GM23338 (cell line): ENCODE measurements at regions not wholly inside any gene's neighbourhood (a gene's known extent, or its start where the extent isn't known, plus 50 kb on each side); places are given as distances from the start of the nearest gene placed in this dataset.

Experiments
- ATAC-seq: fragments of 200-7000 bp; cut with Tn5 transposase; 3 replicates; pipeline ENCODE4 v1.9.1; 2020
- DNase-seq: peaks from one replicate; pipeline ENCODE4 v3.0.0-alpha.2; 2015; ENCODE audit warnings: low spot score
- H2AFZ ChIP-seq: fragments of 200-600 bp; sonication (generic); 2 replicates; pipeline ENCODE4 v1.8.0; 2016; ENCODE audit warnings: antibody characterized with exemption, mild to moderate bottlenecking, moderate library complexity
- H3F3A ChIP-seq: fragments of 200-600 bp; sonication (generic); replicated peaks from 2 replicates; pipeline ENCODE4 v1.8.0; 2017; ENCODE audit warnings: antibody characterized with exemption, mixed run types, low read depth
- H3K27ac ChIP-seq: fragments of 200-600 bp; sonication (generic); 2 replicates; pipeline ENCODE4 v1.6.1; 2016; ENCODE audit warnings: low read depth
- H3K27me3 ChIP-seq: fragments of 200-600 bp; sonication (generic); 2 replicates; pipeline ENCODE4 v1.8.0; 2016; ENCODE audit warnings: mild to moderate bottlenecking, mixed run types, moderate library complexity; ENCODE audit not compliant: insufficient read depth
- H3K36me3 ChIP-seq: fragments of 200-600 bp; sonication (generic); 2 replicates; pipeline ENCODE4 v1.8.0; 2016; ENCODE audit warnings: mild to moderate bottlenecking; ENCODE audit not compliant: insufficient read depth
- H3K4me1 ChIP-seq: fragments of 200-600 bp; sonication (generic); 2 replicates; pipeline ENCODE4 v1.8.0; 2016; ENCODE audit warnings: mild to moderate bottlenecking, moderate library complexity; ENCODE audit not compliant: insufficient read depth
- H3K4me2 ChIP-seq: fragments of 200-600 bp; sonication (generic); 2 replicates; pipeline ENCODE4 v1.7.1; 2017; ENCODE audit warnings: mixed run types
- H3K4me3 ChIP-seq: fragments of 200-600 bp; sonication (generic); 2 replicates; pipeline ENCODE4 v1.6.1; 2016; ENCODE audit warnings: mixed run types
- H3K79me2 ChIP-seq: fragments of 200-600 bp; sonication (generic); replicated peaks from 2 replicates; pipeline ENCODE4 v1.8.0; 2017; ENCODE audit warnings: mild to moderate bottlenecking; ENCODE audit not compliant: insufficient read depth
- H3K9me2 ChIP-seq: fragments of 200-600 bp; sonication (generic); 2 replicates; pipeline ENCODE4 v1.8.0; 2017; ENCODE audit not compliant: insufficient read depth
- H4K20me1 ChIP-seq: fragments of 200-600 bp; sonication (generic); replicated peaks from 2 replicates; pipeline ENCODE4 v1.8.0; 2017; ENCODE audit warnings: mild to moderate bottlenecking; ENCODE audit not compliant: insufficient read depth
- H3K27ac Mint-ChIP-seq: 2 replicates; pipeline ENCODE4 v1.8.0; 2020; ENCODE audit warnings: inconsistent platforms, mild to moderate bottlenecking, moderate library complexity, mixed read lengths
- H3K27me3 Mint-ChIP-seq: 3 replicates; pipeline ENCODE4 v1.8.0; 2022; ENCODE audit warnings: low read depth, mild to moderate bottlenecking, moderate library complexity, mixed read lengths, inconsistent platforms; ENCODE audit not compliant: insufficient read depth, poor library complexity
- H3K36me3 Mint-ChIP-seq: 3 replicates; pipeline ENCODE4 v1.8.0; 2021; ENCODE audit warnings: low read depth, mild to moderate bottlenecking, inconsistent platforms, moderate library complexity, mixed read lengths
- H3K4me1 Mint-ChIP-seq: 3 replicates; pipeline ENCODE4 v1.8.0; 2020; ENCODE audit warnings: mild to moderate bottlenecking, inconsistent platforms, mixed read lengths
- H3K4me3 Mint-ChIP-seq: 3 replicates; pipeline ENCODE4 v1.8.0; 2021; ENCODE audit warnings: moderate library complexity, mild to moderate bottlenecking, inconsistent platforms, mixed read lengths
- H3K9me3 Mint-ChIP-seq: 3 replicates; pipeline ENCODE4 v1.8.0; 2020; ENCODE audit warnings: moderate library complexity, mild to moderate bottlenecking, inconsistent platforms, mixed read lengths
- CREB1 ChIP-seq: fragments of 250-450 bp; sonication (Bioruptor Pico); IDR thresholded peaks from 2 replicates; pipeline ENCODE4 v1.5.0; 2020; ENCODE audit warnings: low read depth, mild to moderate bottlenecking, moderate library complexity
- ETS1 ChIP-seq: IDR thresholded peaks from 2 replicates; pipeline ENCODE4 v1.6.1; 2016; ENCODE audit warnings: antibody characterized with exemption
- EZH2phosphoT487 ChIP-seq: fragments of 200-600 bp; sonication (generic); IDR thresholded peaks from one replicate; pipeline ENCODE4 v1.8.1; 2018; ENCODE audit warnings: antibody characterized with exemption; ENCODE audit not compliant: unreplicated experiment
- JUNB ChIP-seq: IDR thresholded peaks from one replicate; pipeline ENCODE4 v1.6.1; 2016; ENCODE audit warnings: antibody characterized with exemption; ENCODE audit not compliant: unreplicated experiment
- NANOG ChIP-seq: IDR thresholded peaks from 2 replicates; pipeline ENCODE4 v1.6.1; 2016; ENCODE audit warnings: antibody characterized with exemption, borderline replicate concordance
- TF ChIP-seq, protein P1 (sequence below), 2 experiments: fragments of 200-600 bp in 1 of 2; sonication (generic) in 1 of 2; conservative IDR thresholded peaks; 2 replicates each; pipeline versions ENCODE4 v1.5.1 to v1.6.1; 2016 to 2017; ENCODE audit warnings: antibody characterized with exemption in 2 of 2, low read depth in 2 of 2, mild to moderate bottlenecking in 2 of 2, moderate library complexity in 1 of 2
- TF ChIP-seq, protein P2 (sequence below): fragments of 250-450 bp; sonication (Bioruptor Pico); IDR thresholded peaks from 2 replicates; pipeline ENCODE4 v1.5.0; 2020; ENCODE audit warnings: mild to moderate bottlenecking, moderate library complexity

DNA sequence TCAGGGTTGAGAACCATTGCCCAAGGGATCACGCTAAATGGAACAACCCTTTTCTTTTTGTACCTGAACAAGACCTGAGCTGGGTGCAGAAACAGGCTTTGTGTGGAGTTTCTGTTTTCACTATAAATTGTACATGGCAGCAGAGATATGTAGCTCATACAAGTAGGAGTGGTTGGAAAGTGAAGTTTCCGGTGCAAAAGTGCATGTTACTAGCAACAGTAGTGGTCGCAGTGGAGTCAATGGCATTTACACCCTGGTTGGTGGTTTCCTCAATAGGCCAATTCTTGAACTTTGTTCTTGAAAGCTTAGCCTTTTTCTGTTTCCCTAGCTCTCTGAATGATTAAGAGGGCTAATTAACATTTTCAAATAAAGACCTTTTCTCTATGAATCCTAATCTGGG is 170.7 kb downstream of the NEBL start:
- ATAC-seq (no peak), DNase-seq (no peak)
- Histone ChIP-seq H3K4me3 (no peak overlapping the region), H3K4me1 (no peaks in the 10 kb centered on the region), H3K4me2 (no peak overlapping the region), H3K9me2 (no peaks in the 10 kb centered on the region), H3K36me3 (no peaks in the 10 kb centered on the region), H3K27me3 (no peaks in the 10 kb centered on the region), H3K27ac (no peak overlapping the region), H4K20me1 (no peaks in the 10 kb centered on the region), H3K79me2 (no peaks in the 10 kb centered on the region), H2AFZ (no peak overlapping the region), H3F3A (no peaks in the 10 kb centered on the region)
- Mint-ChIP-seq H3K4me3 (no peak overlapping the region), H3K36me3 (peaks cover 13% of the 10 kb centered on the region; the same call in 2 of the 3 replicates), H3K4me1 (no peaks in the 10 kb centered on the region), H3K9me3 (peaks cover 13% of the 10 kb centered on the region), H3K27ac (no peak overlapping the region), H3K27me3 (no peaks in the 10 kb centered on the region)
- no peak for TF ChIP-seq JUNB
- no peak for TF ChIP-seq CREB1
- TF ChIP-seq ETS1 = no peak
- TF ChIP-seq, protein P1, sequence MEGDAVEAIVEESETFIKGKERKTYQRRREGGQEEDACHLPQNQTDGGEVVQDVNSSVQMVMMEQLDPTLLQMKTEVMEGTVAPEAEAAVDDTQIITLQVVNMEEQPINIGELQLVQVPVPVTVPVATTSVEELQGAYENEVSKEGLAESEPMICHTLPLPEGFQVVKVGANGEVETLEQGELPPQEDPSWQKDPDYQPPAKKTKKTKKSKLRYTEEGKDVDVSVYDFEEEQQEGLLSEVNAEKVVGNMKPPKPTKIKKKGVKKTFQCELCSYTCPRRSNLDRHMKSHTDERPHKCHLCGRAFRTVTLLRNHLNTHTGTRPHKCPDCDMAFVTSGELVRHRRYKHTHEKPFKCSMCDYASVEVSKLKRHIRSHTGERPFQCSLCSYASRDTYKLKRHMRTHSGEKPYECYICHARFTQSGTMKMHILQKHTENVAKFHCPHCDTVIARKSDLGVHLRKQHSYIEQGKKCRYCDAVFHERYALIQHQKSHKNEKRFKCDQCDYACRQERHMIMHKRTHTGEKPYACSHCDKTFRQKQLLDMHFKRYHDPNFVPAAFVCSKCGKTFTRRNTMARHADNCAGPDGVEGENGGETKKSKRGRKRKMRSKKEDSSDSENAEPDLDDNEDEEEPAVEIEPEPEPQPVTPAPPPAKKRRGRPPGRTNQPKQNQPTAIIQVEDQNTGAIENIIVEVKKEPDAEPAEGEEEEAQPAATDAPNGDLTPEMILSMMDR (conservative IDR thresholded peaks at IDR 0.05; ENCODE audit: low read depth in 2 of 2) = no peak
- no peak for TF ChIP-seq EZH2phosphoT487
- no peak for TF ChIP-seq NANOG
- TF ChIP-seq, protein P2, sequence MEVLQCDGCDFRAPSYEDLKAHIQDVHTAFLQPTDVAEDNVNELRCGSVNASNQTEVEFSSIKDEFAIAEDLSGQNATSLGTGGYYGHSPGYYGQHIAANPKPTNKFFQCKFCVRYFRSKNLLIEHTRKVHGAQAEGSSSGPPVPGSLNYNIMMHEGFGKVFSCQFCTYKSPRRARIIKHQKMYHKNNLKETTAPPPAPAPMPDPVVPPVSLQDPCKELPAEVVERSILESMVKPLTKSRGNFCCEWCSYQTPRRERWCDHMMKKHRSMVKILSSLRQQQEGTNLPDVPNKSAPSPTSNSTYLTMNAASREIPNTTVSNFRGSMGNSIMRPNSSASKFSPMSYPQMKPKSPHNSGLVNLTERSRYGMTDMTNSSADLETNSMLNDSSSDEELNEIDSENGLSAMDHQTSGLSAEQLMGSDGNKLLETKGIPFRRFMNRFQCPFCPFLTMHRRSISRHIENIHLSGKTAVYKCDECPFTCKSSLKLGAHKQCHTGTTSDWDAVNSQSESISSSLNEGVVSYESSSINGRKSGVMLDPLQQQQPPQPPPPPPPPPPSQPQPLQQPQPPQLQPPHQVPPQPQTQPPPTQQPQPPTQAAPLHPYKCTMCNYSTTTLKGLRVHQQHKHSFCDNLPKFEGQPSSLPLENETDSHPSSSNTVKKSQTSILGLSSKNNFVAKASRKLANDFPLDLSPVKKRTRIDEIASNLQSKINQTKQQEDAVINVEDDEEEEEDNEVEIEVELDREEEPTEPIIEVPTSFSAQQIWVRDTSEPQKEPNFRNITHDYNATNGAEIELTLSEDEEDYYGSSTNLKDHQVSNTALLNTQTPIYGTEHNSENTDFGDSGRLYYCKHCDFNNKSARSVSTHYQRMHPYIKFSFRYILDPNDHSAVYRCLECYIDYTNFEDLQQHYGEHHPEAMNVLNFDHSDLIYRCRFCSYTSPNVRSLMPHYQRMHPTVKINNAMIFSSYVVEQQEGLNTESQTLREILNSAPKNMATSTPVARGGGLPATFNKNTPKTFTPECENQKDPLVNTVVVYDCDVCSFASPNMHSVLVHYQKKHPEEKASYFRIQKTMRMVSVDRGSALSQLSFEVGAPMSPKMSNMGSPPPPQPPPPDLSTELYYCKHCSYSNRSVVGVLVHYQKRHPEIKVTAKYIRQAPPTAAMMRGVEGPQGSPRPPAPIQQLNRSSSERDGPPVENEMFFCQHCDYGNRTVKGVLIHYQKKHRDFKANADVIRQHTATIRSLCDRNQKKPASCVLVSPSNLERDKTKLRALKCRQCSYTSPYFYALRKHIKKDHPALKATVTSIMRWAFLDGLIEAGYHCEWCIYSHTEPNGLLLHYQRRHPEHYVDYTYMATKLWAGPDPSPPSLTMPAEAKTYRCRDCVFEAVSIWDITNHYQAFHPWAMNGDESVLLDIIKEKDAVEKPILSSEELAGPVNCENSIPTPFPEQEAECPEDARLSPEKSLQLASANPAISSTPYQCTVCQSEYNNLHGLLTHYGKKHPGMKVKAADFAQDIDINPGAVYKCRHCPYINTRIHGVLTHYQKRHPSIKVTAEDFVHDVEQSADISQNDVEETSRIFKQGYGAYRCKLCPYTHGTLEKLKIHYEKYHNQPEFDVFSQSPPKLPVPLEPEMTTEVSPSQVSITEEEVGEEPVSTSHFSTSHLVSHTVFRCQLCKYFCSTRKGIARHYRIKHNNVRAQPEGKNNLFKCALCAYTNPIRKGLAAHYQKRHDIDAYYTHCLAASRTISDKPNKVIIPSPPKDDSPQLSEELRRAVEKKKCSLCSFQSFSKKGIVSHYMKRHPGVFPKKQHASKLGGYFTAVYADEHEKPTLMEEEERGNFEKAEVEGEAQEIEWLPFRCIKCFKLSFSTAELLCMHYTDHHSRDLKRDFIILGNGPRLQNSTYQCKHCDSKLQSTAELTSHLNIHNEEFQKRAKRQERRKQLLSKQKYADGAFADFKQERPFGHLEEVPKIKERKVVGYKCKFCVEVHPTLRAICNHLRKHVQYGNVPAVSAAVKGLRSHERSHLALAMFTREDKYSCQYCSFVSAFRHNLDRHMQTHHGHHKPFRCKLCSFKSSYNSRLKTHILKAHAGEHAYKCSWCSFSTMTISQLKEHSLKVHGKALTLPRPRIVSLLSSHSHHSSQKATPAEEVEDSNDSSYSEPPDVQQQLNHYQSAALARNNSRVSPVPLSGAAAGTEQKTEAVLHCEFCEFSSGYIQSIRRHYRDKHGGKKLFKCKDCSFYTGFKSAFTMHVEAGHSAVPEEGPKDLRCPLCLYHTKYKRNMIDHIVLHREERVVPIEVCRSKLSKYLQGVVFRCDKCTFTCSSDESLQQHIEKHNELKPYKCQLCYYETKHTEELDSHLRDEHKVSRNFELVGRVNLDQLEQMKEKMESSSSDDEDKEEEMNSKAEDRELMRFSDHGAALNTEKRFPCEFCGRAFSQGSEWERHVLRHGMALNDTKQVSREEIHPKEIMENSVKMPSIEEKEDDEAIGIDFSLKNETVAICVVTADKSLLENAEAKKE (CRISPR knock-in tag) = no peak
